ENCODE measurements at regions not wholly inside any gene's neighbourhood (a gene's known extent, or its start where the extent isn't known, plus 50 kb on each side); places are given as distances from the start of the nearest gene placed in this dataset.

GRCh38 chr13:30847650-30848307, 58.3 kb upstream of the MEDAG start:
- Histone ChIP-seq H3K27me3 (no peaks in the 10 kb centered on the region), H3K27ac (peak overlapping the region; percentile 72)
- TF ChIP-seq POLR2AphosphoS5 (IDR thresholded peaks at IDR 0.05; ENCODE audit: insufficient read depth in 1 of 2, low read depth in 1 of 2) (no peak), POLR2A (IDR thresholded peaks at IDR 0.05) (no peak)
- TF ChIP-seq, protein P1, sequence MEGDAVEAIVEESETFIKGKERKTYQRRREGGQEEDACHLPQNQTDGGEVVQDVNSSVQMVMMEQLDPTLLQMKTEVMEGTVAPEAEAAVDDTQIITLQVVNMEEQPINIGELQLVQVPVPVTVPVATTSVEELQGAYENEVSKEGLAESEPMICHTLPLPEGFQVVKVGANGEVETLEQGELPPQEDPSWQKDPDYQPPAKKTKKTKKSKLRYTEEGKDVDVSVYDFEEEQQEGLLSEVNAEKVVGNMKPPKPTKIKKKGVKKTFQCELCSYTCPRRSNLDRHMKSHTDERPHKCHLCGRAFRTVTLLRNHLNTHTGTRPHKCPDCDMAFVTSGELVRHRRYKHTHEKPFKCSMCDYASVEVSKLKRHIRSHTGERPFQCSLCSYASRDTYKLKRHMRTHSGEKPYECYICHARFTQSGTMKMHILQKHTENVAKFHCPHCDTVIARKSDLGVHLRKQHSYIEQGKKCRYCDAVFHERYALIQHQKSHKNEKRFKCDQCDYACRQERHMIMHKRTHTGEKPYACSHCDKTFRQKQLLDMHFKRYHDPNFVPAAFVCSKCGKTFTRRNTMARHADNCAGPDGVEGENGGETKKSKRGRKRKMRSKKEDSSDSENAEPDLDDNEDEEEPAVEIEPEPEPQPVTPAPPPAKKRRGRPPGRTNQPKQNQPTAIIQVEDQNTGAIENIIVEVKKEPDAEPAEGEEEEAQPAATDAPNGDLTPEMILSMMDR (IDR thresholded peaks at IDR 0.05): no peak

GRCh38 chr13:30848332-30849027, 57.6 kb upstream of the MEDAG start:
- TF ChIP-seq POLR2A (IDR thresholded peaks at IDR 0.05): no peak
- TF ChIP-seq, protein P1 (IDR thresholded peaks at IDR 0.05): no peak
- no peak for TF ChIP-seq POLR2AphosphoS5 (IDR thresholded peaks at IDR 0.05; ENCODE audit: insufficient read depth in 1 of 2, low read depth in 1 of 2)
- Histone ChIP-seq H3K9me3 (no peaks in the 10 kb centered on the region), H3K4me3 (no peak overlapping the region), H3K36me3 (no peaks in the 10 kb centered on the region), H3K27me3 (no peaks in the 10 kb centered on the region), H3K27ac (peak overlapping the region; percentile 72), H3K4me1 (peaks cover 7% of the 10 kb centered on the region)
- DNase-seq (ENCODE audit: extremely low spot score in 2 of 2): no peak
- intact Hi-C loops (cut with DNase I): no loop called here

More at GRCh38 chr13:30847650-30848307, 58.3 kb upstream of the MEDAG start:
- DNase-seq (ENCODE audit: extremely low spot score in 2 of 2): no peak
- intact Hi-C loops (cut with DNase I): no loop called here
- H3K4me1 ChIP-seq: peaks cover 7% of the 10 kb centered on the region
- H3K36me3 ChIP-seq: no peaks in the 10 kb centered on the region
- no peaks in the 10 kb centered on the region for H3K9me3 ChIP-seq
- H3K4me3 ChIP-seq: no peak overlapping the region

DNA sequence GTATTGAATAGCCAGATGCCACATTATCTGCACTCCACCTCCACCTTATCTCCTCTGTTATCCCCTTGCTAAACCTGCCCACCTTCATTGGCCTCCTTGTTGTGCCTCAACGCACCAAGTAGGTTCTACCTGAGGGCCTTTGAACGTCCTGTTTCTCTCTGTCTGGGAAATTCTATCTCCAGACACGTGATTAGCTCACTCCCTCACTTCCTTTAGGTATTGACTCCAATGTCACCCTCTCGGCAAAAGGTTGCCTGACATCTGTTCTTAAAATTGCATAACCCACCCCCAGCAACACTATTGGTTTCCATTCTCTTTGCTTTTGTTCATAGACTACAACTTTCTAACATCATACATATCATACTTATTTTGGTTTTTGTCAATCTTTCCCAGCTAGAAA, 56.5 kb upstream of the MEDAG start:
- no peak for DNase-seq (ENCODE audit: extremely low spot score in 2 of 2)
- Histone ChIP-seq H3K4me1 (peaks cover 7% of the 10 kb centered on the region), H3K4me3 (no peak overlapping the region), H3K27ac (no peak overlapping the region), H3K27me3 (no peaks in the 10 kb centered on the region), H3K9me3 (no peaks in the 10 kb centered on the region), H3K36me3 (no peaks in the 10 kb centered on the region)
- TF ChIP-seq, protein P1 (IDR thresholded peaks at IDR 0.05): no peak
- TF ChIP-seq POLR2A (IDR thresholded peaks at IDR 0.05) (no peak), POLR2AphosphoS5 (IDR thresholded peaks at IDR 0.05; ENCODE audit: insufficient read depth in 1 of 2, low read depth in 1 of 2) (no peak)
- intact Hi-C loops (cut with DNase I): no loop called here

GRCh38 chr13:30850204-30850866, 55.7 kb upstream of the MEDAG start:
- TF ChIP-seq POLR2AphosphoS5 (IDR thresholded peaks at IDR 0.05; ENCODE audit: insufficient read depth in 1 of 2, low read depth in 1 of 2) (no peak), POLR2A (IDR thresholded peaks at IDR 0.05) (no peak)
- TF ChIP-seq, protein P1 (IDR thresholded peaks at IDR 0.05): no peak
- peaks cover 7% of the 10 kb centered on the region for H3K4me1 ChIP-seq
- intact Hi-C loops (cut with DNase I): no loop called here

More at GRCh38 chr13:30850204-30850866, 55.7 kb upstream of the MEDAG start:
- Histone ChIP-seq H3K9me3 (no peaks in the 10 kb centered on the region), H3K36me3 (no peaks in the 10 kb centered on the region), H3K27me3 (no peaks in the 10 kb centered on the region), H3K4me3 (no peak overlapping the region), H3K27ac (no peak overlapping the region)
- DNase-seq (ENCODE audit: extremely low spot score in 2 of 2): no peak
